BE2C (cell line): ENCODE measurements at regions not wholly inside any gene's neighbourhood (a gene's known extent, or its start where the extent isn't known, plus 50 kb on each side); places are given as distances from the start of the nearest gene placed in this dataset.

ENCODE experiments used
- DNase-seq: peaks from one replicate; pipeline ENCODE4 v3.0.0-alpha.2; 2020
- H3K27me3 ChIP-seq: fragments of 250-450 bp; sonication (Bioruptor Pico); 2 replicates; pipeline ENCODE4 v1.5.1; 2020; ENCODE audit warnings: mild to moderate bottlenecking
- H3K36me3 ChIP-seq: fragments of 250-450 bp; sonication (Bioruptor Pico); 2 replicates; pipeline ENCODE4 v1.5.1; 2020; ENCODE audit warnings: mild to moderate bottlenecking
- H3K4me1 ChIP-seq: fragments of 250-450 bp; sonication (Bioruptor Pico); 2 replicates; pipeline ENCODE4 v1.5.1; 2020
- H3K4me3 ChIP-seq: 2 replicates; pipeline ENCODE4 v1.5.1; 2011; ENCODE audit warnings: low read depth, low read length
- H3K9me3 ChIP-seq: fragments of 250-450 bp; sonication (Bioruptor Pico); 2 replicates; pipeline ENCODE4 v1.5.1; 2020
- TF ChIP-seq, protein P1 (sequence below): IDR thresholded peaks from 2 replicates; pipeline ENCODE4 v1.5.1; 2012; ENCODE audit warnings: mild to moderate bottlenecking, low read depth, low read length

DNA sequence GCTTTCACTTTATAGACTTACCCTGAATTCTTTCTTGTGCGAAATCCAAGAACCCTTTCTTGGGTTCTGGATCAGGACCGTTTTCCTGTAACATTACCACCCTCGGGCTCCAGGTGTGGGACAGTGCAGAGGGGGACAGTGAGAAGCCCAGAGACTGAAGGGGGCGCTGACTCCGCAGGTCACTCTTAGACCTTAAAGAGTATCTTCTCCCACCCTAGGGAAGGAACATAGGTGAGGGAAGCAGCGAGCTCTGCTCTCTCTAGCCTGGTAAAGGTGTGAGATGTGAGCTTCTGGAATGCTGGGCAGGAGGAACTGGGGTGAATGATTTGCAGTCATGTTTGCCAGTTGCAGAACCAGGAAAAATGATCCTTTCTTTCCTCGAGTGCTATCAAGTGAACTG, 80.8 kb upstream of the ZNF507 start:
- H3K4me3 ChIP-seq: no peak overlapping the region
- no peaks in the 10 kb centered on the region; the same call in 1 of the 2 replicates for H3K9me3 ChIP-seq
- H3K36me3 ChIP-seq: no peaks in the 10 kb centered on the region
- no peaks in the 10 kb centered on the region; the same call in 1 of the 2 replicates for H3K4me1 ChIP-seq
- TF ChIP-seq, protein P1, sequence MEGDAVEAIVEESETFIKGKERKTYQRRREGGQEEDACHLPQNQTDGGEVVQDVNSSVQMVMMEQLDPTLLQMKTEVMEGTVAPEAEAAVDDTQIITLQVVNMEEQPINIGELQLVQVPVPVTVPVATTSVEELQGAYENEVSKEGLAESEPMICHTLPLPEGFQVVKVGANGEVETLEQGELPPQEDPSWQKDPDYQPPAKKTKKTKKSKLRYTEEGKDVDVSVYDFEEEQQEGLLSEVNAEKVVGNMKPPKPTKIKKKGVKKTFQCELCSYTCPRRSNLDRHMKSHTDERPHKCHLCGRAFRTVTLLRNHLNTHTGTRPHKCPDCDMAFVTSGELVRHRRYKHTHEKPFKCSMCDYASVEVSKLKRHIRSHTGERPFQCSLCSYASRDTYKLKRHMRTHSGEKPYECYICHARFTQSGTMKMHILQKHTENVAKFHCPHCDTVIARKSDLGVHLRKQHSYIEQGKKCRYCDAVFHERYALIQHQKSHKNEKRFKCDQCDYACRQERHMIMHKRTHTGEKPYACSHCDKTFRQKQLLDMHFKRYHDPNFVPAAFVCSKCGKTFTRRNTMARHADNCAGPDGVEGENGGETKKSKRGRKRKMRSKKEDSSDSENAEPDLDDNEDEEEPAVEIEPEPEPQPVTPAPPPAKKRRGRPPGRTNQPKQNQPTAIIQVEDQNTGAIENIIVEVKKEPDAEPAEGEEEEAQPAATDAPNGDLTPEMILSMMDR: no peak
- no peak for DNase-seq
- H3K27me3 ChIP-seq: peaks cover 3% of the 10 kb centered on the region; the same call in 1 of the 2 replicates

DNA sequence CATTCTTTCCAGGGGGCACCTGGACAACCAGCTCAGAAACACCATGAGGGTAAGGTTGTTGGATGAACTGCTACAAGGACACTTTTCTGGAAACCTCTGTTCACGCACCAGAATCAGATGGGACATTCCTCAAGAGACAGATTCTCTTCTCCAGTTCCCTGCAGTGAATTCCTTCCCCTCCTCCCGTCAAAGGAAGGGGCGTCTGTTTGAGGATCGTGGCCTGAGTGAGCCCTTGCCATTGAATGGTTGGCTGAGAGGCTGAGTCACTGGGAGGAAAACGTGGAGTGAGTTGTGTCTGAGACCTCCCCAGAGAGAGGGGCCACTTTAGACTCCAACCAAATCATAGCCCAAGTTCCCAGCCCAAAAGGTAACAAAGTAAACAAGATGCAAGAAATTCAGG, 79.4 kb upstream of the ZNF507 start:
- TF ChIP-seq, protein P1: no peak
- H3K4me3 ChIP-seq: no peak overlapping the region
- peaks cover 3% of the 10 kb centered on the region; the same call in 1 of the 2 replicates for H3K27me3 ChIP-seq
- no peaks in the 10 kb centered on the region; the same call in 1 of the 2 replicates for H3K4me1 ChIP-seq
- no peak for DNase-seq
- no peaks in the 10 kb centered on the region for H3K36me3 ChIP-seq
- H3K9me3 ChIP-seq: no peaks in the 10 kb centered on the region; the same call in 1 of the 2 replicates

DNA sequence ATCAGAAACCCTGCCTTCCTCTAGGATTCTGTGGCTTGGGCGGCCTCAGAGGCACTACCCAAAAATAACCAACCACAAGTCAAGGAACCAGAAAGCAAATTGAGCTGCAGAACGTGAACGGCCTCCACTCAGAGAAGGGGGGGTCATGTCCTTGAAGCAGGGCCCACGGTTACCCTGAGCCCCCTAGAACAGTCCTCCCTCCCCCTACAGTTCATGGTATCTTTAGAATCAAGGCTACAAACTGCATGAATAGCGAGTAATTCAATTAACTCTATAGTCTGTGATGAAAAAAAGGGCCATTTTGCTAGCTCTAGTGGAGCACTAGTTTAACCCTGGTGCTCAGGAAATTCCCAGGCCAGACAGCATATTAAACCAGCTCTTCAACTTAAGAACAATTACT, 79.0 kb upstream of the ZNF507 start:
- no peaks in the 10 kb centered on the region; the same call in 1 of the 2 replicates for H3K4me1 ChIP-seq
- DNase-seq: no peak
- H3K27me3 ChIP-seq: peaks cover 3% of the 10 kb centered on the region; the same call in 1 of the 2 replicates
- TF ChIP-seq, protein P1: no peak
- no peaks in the 10 kb centered on the region; the same call in 1 of the 2 replicates for H3K9me3 ChIP-seq
- H3K4me3 ChIP-seq: no peak overlapping the region
- H3K36me3 ChIP-seq: no peaks in the 10 kb centered on the region

DNA sequence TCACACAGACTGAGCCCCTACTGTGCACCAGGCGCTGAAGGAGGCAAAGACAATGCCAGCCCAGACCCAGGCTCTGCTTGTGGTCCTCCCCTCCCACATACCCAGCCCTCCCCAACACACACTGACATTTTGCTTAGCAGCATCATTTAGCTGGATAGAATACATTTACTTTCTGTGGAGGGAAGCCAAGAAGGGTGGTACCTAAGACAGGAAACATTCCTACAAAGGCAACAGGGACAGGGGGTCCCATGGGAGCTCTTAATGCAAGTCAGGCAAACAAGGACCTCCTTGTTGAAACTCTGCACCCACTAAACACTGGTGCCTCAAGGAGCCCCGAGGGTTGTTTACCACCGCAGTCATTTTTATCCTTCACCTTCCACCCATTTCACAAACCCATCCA, 77.0 kb upstream of the ZNF507 start:
- no peak for DNase-seq
- TF ChIP-seq, protein P1: no peak
- Histone ChIP-seq H3K9me3 (no peaks in the 10 kb centered on the region; the same call in 1 of the 2 replicates), H3K36me3 (no peaks in the 10 kb centered on the region), H3K27me3 (no peaks in the 10 kb centered on the region), H3K4me3 (no peak overlapping the region), H3K4me1 (no peaks in the 10 kb centered on the region; the same call in 1 of the 2 replicates)

DNA sequence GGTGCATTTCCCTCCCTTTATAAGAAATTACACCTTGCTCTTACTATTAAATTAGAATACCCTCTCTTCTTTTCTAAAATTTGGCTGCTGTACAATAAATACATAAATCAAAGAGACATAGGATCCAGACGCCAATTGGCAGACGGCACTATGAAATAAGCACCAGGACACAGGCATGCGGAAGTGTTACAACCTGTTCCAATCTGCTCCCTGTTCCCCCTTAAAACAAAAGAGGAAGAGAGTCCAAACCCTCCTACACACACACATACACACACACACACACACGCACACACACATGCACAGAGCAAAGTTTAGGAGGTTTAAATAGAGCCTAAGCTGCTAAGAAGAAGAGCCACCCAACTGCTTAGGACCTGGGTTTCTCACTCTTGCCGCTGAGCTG, 75.6 kb upstream of the ZNF507 start:
- Histone ChIP-seq H3K4me3 (no peak overlapping the region), H3K36me3 (no peaks in the 10 kb centered on the region)

DNA sequence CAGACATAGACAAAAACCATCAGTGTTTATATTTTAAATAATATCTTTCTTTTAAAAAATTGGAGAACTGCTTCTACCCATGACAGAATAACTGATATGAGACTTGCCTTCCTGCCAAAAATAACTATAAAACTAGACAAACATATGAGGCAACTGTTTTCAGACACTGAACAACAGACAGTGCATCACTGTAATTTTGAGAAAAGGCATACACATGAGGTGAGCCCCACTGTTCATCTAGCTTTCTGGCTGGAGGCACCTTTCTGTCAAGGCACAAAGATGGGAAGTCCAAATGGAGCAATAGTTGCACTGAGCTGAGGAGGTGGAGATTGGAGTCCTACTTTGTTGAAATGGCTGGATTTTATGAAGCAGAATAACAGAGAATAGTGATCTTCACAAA, 71.9 kb upstream of the ZNF507 start:
- DNase-seq: no peak
- Histone ChIP-seq H3K36me3 (no peaks in the 10 kb centered on the region), H3K4me1 (no peaks in the 10 kb centered on the region), H3K4me3 (no peak overlapping the region), H3K27me3 (no peaks in the 10 kb centered on the region), H3K9me3 (no peaks in the 10 kb centered on the region)
- TF ChIP-seq, protein P1: no peak

More for the DNA sequence above, 75.6 kb upstream of the ZNF507 start:
- H3K9me3 ChIP-seq: no peaks in the 10 kb centered on the region; the same call in 1 of the 2 replicates
- DNase-seq: no peak
- H3K27me3 ChIP-seq: no peaks in the 10 kb centered on the region
- TF ChIP-seq, protein P1: no peak
- no peaks in the 10 kb centered on the region; the same call in 1 of the 2 replicates for H3K4me1 ChIP-seq
